ENCODE measurements at regions not wholly inside any gene's neighbourhood (a gene's known extent, or its start where the extent isn't known, plus 50 kb on each side); places are given as distances from the start of the nearest gene placed in this dataset.

- TF ChIP-seq SIN3A (IDR thresholded peaks at IDR 0.05; ENCODE audit: borderline replicate concordance, insufficient read depth, low read length) (no peak), POLR2AphosphoS5 (IDR thresholded peaks at IDR 0.05; ENCODE audit: low read depth, low read length) (no peak), TAF1 (IDR thresholded peaks at IDR 0.05; ENCODE audit: borderline replicate concordance, insufficient read depth, low read length) (no peak), FOXP2 (optimal IDR thresholded peaks at IDR 0.05; ENCODE audit: borderline replicate concordance, extremely low read depth, extremely low read length, insufficient read depth) (no peak), REST (IDR thresholded peaks at IDR 0.05; ENCODE audit: insufficient read depth in 1 of 2, low read depth in 2 of 2, low read length in 2 of 2) (no peak)
These were observed 180.2 kb upstream of the SOX6 start for GRCh38 chr11:16536513-16536912.

- no peak for TF ChIP-seq POLR2AphosphoS5 (IDR thresholded peaks at IDR 0.05; ENCODE audit: low read depth, low read length)
- no peak for TF ChIP-seq TAF1 (IDR thresholded peaks at IDR 0.05; ENCODE audit: borderline replicate concordance, insufficient read depth, low read length)
- no peak for TF ChIP-seq SIN3A (IDR thresholded peaks at IDR 0.05; ENCODE audit: borderline replicate concordance, insufficient read depth, low read length)
- TF ChIP-seq REST (IDR thresholded peaks at IDR 0.05; ENCODE audit: insufficient read depth in 1 of 2, low read depth in 2 of 2, low read length in 2 of 2): no peak
- no peak for TF ChIP-seq FOXP2 (optimal IDR thresholded peaks at IDR 0.05; ENCODE audit: borderline replicate concordance, extremely low read depth, extremely low read length, insufficient read depth)
These were observed 172.3 kb upstream of the SOX6 start for GRCh38 chr11:16528639-16529038.

GRCh38 chr11:16527525-16528246 lies 171.3 kb upstream of the SOX6 start:
- no peak for TF ChIP-seq REST (IDR thresholded peaks at IDR 0.05; ENCODE audit: insufficient read depth in 1 of 2, low read depth in 2 of 2, low read length in 2 of 2)
- no peak for TF ChIP-seq SIN3A (IDR thresholded peaks at IDR 0.05; ENCODE audit: borderline replicate concordance, insufficient read depth, low read length)
- TF ChIP-seq TAF1 (IDR thresholded peaks at IDR 0.05; ENCODE audit: borderline replicate concordance, insufficient read depth, low read length): no peak
- TF ChIP-seq FOXP2 (optimal IDR thresholded peaks at IDR 0.05; ENCODE audit: borderline replicate concordance, extremely low read depth, extremely low read length, insufficient read depth): no peak
- TF ChIP-seq POLR2AphosphoS5 (IDR thresholded peaks at IDR 0.05; ENCODE audit: low read depth, low read length): no peak

- TF ChIP-seq TAF1 (IDR thresholded peaks at IDR 0.05; ENCODE audit: borderline replicate concordance, insufficient read depth, low read length) (no peak), FOXP2 (optimal IDR thresholded peaks at IDR 0.05; ENCODE audit: borderline replicate concordance, extremely low read depth, extremely low read length, insufficient read depth) (no peak), POLR2AphosphoS5 (IDR thresholded peaks at IDR 0.05; ENCODE audit: low read depth, low read length) (no peak), SIN3A (IDR thresholded peaks at IDR 0.05; ENCODE audit: borderline replicate concordance, insufficient read depth, low read length) (no peak), REST (IDR thresholded peaks at IDR 0.05; ENCODE audit: insufficient read depth in 1 of 2, low read depth in 2 of 2, low read length in 2 of 2) (no peak)
These were observed 170.6 kb upstream of the SOX6 start for GRCh38 chr11:16526947-16527346.
